HCT116 (cell line): ENCODE measurements at regions not wholly inside any gene's neighbourhood (a gene's known extent, or its start where the extent isn't known, plus 50 kb on each side); places are given as distances from the start of the nearest gene placed in this dataset.

ENCODE experiments used
- ATAC-seq: fragments of 200-7000 bp; cut with Tn5 transposase; 2 replicates; pipeline ENCODE4 v1.9.1; 2020; ENCODE audit warnings: mild to moderate bottlenecking, moderate library complexity
- BruUV-seq: library from RNA; stranded (reverse); fragments of 400-500 nt; replicated peaks from 2 replicates; lab custom pipeline; 2021; lab: Mats Ljungman, UMichigan
- CTCF ChIA-PET: fragments of 300-600 bp; sonication (Branson Sonifier 250); formaldehyde crosslinking; loops from one replicate; lab custom pipeline; 2021; ENCODE audit warnings: antibody characterized with exemption; lab: Charles Lee
- POLR2A ChIA-PET: fragments of 300-600, 350-600 bp; sonication (Branson Sonifier 250); formaldehyde crosslinking; loops from one replicate; lab custom pipeline; 2021; ENCODE audit warnings: antibody characterized with exemption; lab: Charles Lee
- RAD21 ChIA-PET, 2 experiments: fragments of 300-600 bp; sonication (Branson Sonifier 250); formaldehyde crosslinking; loops; one replicate each; lab custom pipeline; 2023; ENCODE audit warnings: low total read pairs in 2 of 2; ENCODE audit not compliant: uncharacterized antibody in 2 of 2, unreplicated experiment in 2 of 2, low non-redundant PET in 1 of 2; lab: Charles Lee
- DNase-seq: peaks from one replicate; pipeline ENCODE4 v3.0.0-alpha.2; 2010; ENCODE audit warnings: low read depth, low spot score
- H2AFZ ChIP-seq: fragments of 200-600 bp; shearing (Covaris generic), sonication (generic); 2 replicates; pipeline ENCODE4 v1.6.1; 2017; ENCODE audit warnings: low read depth, mixed run types, mixed read lengths, antibody characterized with exemption, low read length; ENCODE audit not compliant: poor library complexity, severe bottlenecking
- H3K27ac ChIP-seq: 2 replicates; pipeline ENCODE4 v1.5.1; 2012; ENCODE audit warnings: low read depth, low read length
- H3K27me3 ChIP-seq: fragments of 200-600 bp; sonication (generic); 2 replicates; pipeline ENCODE4 v1.6.1; 2016; ENCODE audit warnings: mixed run types, low read length, mixed read lengths; ENCODE audit not compliant: insufficient read depth
- H3K36me3 ChIP-seq, 2 experiments: fragments of 200-500 bp in 1 of 2; fragments of 200-600 bp in 1 of 2; sonication (Bioruptor generic) in 1 of 2; sonication (generic) in 1 of 2; 2 replicates each; pipeline versions ENCODE4 v1.5.1 to v1.6.1; 2014 to 2016; ENCODE audit warnings: low read length in 2 of 2, inconsistent platforms in 1 of 2, mixed read lengths in 1 of 2, mixed run types in 1 of 2; ENCODE audit not compliant: insufficient read depth in 2 of 2, control insufficient read depth in 1 of 2
- H3K4me1 ChIP-seq, 2 experiments: fragments of 200-600 bp in 1 of 2; sonication (generic) in 1 of 2; 2 replicates each; pipeline versions ENCODE4 v1.5.1 to v1.6.1; 2012 to 2017; ENCODE audit warnings: low read length in 2 of 2, inconsistent platforms in 1 of 2, mild to moderate bottlenecking in 1 of 2, mixed read lengths in 1 of 2, mixed run types in 1 of 2, moderate library complexity in 1 of 2; ENCODE audit not compliant: insufficient read depth in 2 of 2, control insufficient read depth in 1 of 2
- H3K4me2 ChIP-seq: fragments of 200-600 bp; sonication (generic); 2 replicates; pipeline ENCODE4 v1.6.1; 2017; ENCODE audit warnings: mixed run types, low read length, mixed read lengths
- H3K4me3 ChIP-seq, 2 experiments: fragments of 200-600 bp in 1 of 2; sonication (generic) in 1 of 2; replicated peaks in 1 of 2; 2 replicates each; pipeline ENCODE4 v1.5.1; 2011 to 2016; ENCODE audit warnings: low read length in 2 of 2, control low read depth in 1 of 2, low read depth in 1 of 2, mild to moderate bottlenecking in 1 of 2, mixed read lengths in 1 of 2, mixed run types in 1 of 2
- H3K79me2 ChIP-seq: fragments of 200-600 bp; sonication (generic); 2 replicates; pipeline ENCODE4 v1.6.1; 2017; ENCODE audit warnings: mild to moderate bottlenecking, mixed run types, low read length, moderate library complexity, mixed read lengths; ENCODE audit not compliant: insufficient read depth
- H3K9ac ChIP-seq: fragments of 200-600 bp; sonication (generic); 2 replicates; pipeline ENCODE4 v1.6.1; 2016; ENCODE audit warnings: low read length, mixed read lengths
- H3K9me2 ChIP-seq: fragments of 200-600 bp; sonication (generic), shearing (Covaris generic); 2 replicates; pipeline ENCODE4 v1.6.1; 2017; ENCODE audit warnings: mixed run types, mild to moderate bottlenecking, moderate library complexity; ENCODE audit not compliant: insufficient read depth
- H3K9me3 ChIP-seq, 2 experiments: fragments of 200-500 bp in 1 of 2; fragments of 200-600 bp in 1 of 2; sonication (Bioruptor generic) in 1 of 2; sonication (generic) in 1 of 2; 2 replicates each; pipeline ENCODE4 v1.6.1; 2014 to 2017; ENCODE audit warnings: low read length in 2 of 2, mixed read lengths in 2 of 2, inconsistent platforms in 1 of 2, low read depth in 1 of 2, mild to moderate bottlenecking in 1 of 2, mixed run types in 1 of 2, moderate library complexity in 1 of 2; ENCODE audit not compliant: control insufficient read depth in 1 of 2, insufficient read depth in 1 of 2
- H4K20me1 ChIP-seq: fragments of 200-600 bp; sonication (generic), shearing (Covaris generic); 2 replicates; pipeline ENCODE4 v1.6.1; 2017; ENCODE audit warnings: mixed run types, mild to moderate bottlenecking, moderate library complexity; ENCODE audit not compliant: insufficient read depth
- CBX3 ChIP-seq: IDR thresholded peaks from 2 replicates; pipeline ENCODE4 v1.6.1; 2012; ENCODE audit warnings: low read depth
- CEBPB ChIP-seq: IDR thresholded peaks from 2 replicates; pipeline ENCODE4 v1.6.1; 2012; ENCODE audit warnings: low read depth
- CTCF ChIP-seq, 3 experiments: fragments of 200-600 bp in 1 of 3; sonication (generic) in 1 of 3; IDR thresholded peaks in 2 of 3; conservative IDR thresholded peaks in 1 of 3; 2 replicates each; pipeline ENCODE4 v1.5.1; 2012 to 2017; ENCODE audit warnings: low read depth in 2 of 3, low read length in 2 of 3, antibody characterized with exemption in 1 of 3, borderline replicate concordance in 1 of 3, control low read depth in 1 of 3, mild to moderate bottlenecking in 1 of 3, mixed read lengths in 1 of 3, mixed run types in 1 of 3, moderate library complexity in 1 of 3; ENCODE audit not compliant: insufficient read depth in 1 of 3
- EZH2 ChIP-seq: fragments of 200-600 bp; sonication (generic); IDR thresholded peaks from 2 replicates; pipeline ENCODE4 v1.6.1; 2017; ENCODE audit warnings: antibody characterized with exemption, mixed run types
- JUND ChIP-seq: IDR thresholded peaks from 2 replicates; pipeline ENCODE4 v1.6.1; 2012
- MAX ChIP-seq: IDR thresholded peaks from 2 replicates; pipeline ENCODE4 v1.6.1; 2012
- POLR2A ChIP-seq: IDR thresholded peaks from 2 replicates; pipeline ENCODE4 v1.7.0; 2011; ENCODE audit warnings: borderline replicate concordance; ENCODE audit not compliant: insufficient read depth, insufficient read length; ENCODE audit errors: extremely low read depth
- POLR2AphosphoS5 ChIP-seq: IDR thresholded peaks from 2 replicates; pipeline ENCODE4 v1.6.1; 2011; ENCODE audit warnings: mild to moderate bottlenecking, low read depth, low read length, moderate library complexity
- SIN3A ChIP-seq: IDR thresholded peaks from 2 replicates; pipeline ENCODE4 v1.6.1; 2012; ENCODE audit warnings: low read depth
- SP1 ChIP-seq: IDR thresholded peaks from 2 replicates; pipeline ENCODE4 v1.6.1; 2012; ENCODE audit warnings: low read depth
- SRF ChIP-seq: IDR thresholded peaks from 2 replicates; pipeline ENCODE4 v1.6.1; 2012; ENCODE audit warnings: low read depth
- TCF7L2 ChIP-seq: IDR thresholded peaks from 2 replicates; pipeline ENCODE4 v1.7.0; 2011; ENCODE audit warnings: borderline replicate concordance, inconsistent platforms; ENCODE audit not compliant: insufficient read depth, insufficient read length; ENCODE audit errors: extremely low read depth
- ZFX ChIP-seq: fragments of 450-650 bp; IDR thresholded peaks from 2 replicates; pipeline ENCODE4 v1.6.1; 2017
- ZNF274 ChIP-seq: fragments of 200-500 bp; sonication (Bioruptor generic); IDR thresholded peaks from 2 replicates; pipeline ENCODE4 v1.6.1; 2014; ENCODE audit warnings: mild to moderate bottlenecking, low read depth, low read length, inconsistent platforms
- intact Hi-C: fragments of 100-400 bp; cut with micrococcal nuclease; formaldehyde crosslinking; loops from 2 replicates; pipeline ENCODE4 v1.10.0; 2022

- Histone ChIP-seq H2AFZ (no peak overlapping the region), H4K20me1 (no peaks in the 10 kb centered on the region), H3K9ac (no peak overlapping the region), H3K27ac (no peak overlapping the region), H3K9me3 (no peaks in the 10 kb centered on the region), H3K4me3 (no peak overlapping the region), H3K79me2 (no peaks in the 10 kb centered on the region), H3K27me3 (no peaks in the 10 kb centered on the region)
- DNase-seq (no peak), ATAC-seq (no peak)
- RAD21 ChIA-PET: no interaction called here
- no TSS peak for BruUV-seq
- intact Hi-C loops: no loop called here
- TF ChIP-seq CEBPB: no peak
- no peak for TF ChIP-seq POLR2AphosphoS5
- TF ChIP-seq CTCF (IDR thresholded peaks at IDR 0.05 in 2 of 3, conservative IDR thresholded peaks at IDR 0.05 in 1 of 3; ENCODE audit: borderline replicate concordance in 1 of 3, insufficient read depth in 1 of 3, low read depth in 2 of 3, low read length in 2 of 3): no peak
- no peak for TF ChIP-seq CBX3
- TF ChIP-seq ZFX: no peak
- no peak for TF ChIP-seq SIN3A
- no peak for TF ChIP-seq TCF7L2
- TF ChIP-seq EZH2: no peak
- TF ChIP-seq POLR2A: no peak
- TF ChIP-seq ZNF274: no peak
- TF ChIP-seq JUND: no peak
- TF ChIP-seq SP1: no peak
- no peak for TF ChIP-seq SRF
- TF ChIP-seq MAX: no peak
- TF ChIP-seq, all 23 proteins: peak for 0
- ChIA-PET CTCF (no interaction called here), POLR2A (no interaction called here)
- H3K4me2 ChIP-seq: no peak overlapping the region
- H3K36me3 ChIP-seq: no peaks in the 10 kb centered on the region
- no peaks in the 10 kb centered on the region for H3K9me2 ChIP-seq
- no peaks in the 10 kb centered on the region for H3K4me1 ChIP-seq
Measured at GRCh38 chr13:30022256-30022655, 171.8 kb upstream of the UBL3 start.
